IPS-18a (cell line): ENCODE measurements at regions not wholly inside any gene's neighbourhood (a gene's known extent, or its start where the extent isn't known, plus 50 kb on each side); places are given as distances from the start of the nearest gene placed in this dataset.

ENCODE experiments used
- H3K27ac ChIP-seq: one replicate; pipeline ENCODE4 v1.5.1; 2013; ENCODE audit warnings: low read length
- H3K27me3 ChIP-seq: one replicate; pipeline ENCODE4 v1.6.1; 2013; ENCODE audit warnings: mild to moderate bottlenecking, low read length; ENCODE audit not compliant: control insufficient read depth, insufficient read depth
- H3K36me3 ChIP-seq: one replicate; pipeline ENCODE4 v1.6.1; 2013; ENCODE audit warnings: low read depth, low read length; ENCODE audit not compliant: control insufficient read depth
- H3K4me1 ChIP-seq: one replicate; pipeline ENCODE4 v1.6.1; 2013; ENCODE audit warnings: low read depth, low read length; ENCODE audit not compliant: control insufficient read depth
- H3K4me3 ChIP-seq: one replicate; pipeline ENCODE4 v1.5.1; 2013; ENCODE audit warnings: low read length
- H3K9ac ChIP-seq: one replicate; pipeline ENCODE4 v1.6.1; 2013; ENCODE audit warnings: mild to moderate bottlenecking, low read length, moderate library complexity
- H3K9me3 ChIP-seq: one replicate; pipeline ENCODE4 v1.6.1; 2013; ENCODE audit warnings: low read depth, low read length; ENCODE audit not compliant: control insufficient read depth

DNA sequence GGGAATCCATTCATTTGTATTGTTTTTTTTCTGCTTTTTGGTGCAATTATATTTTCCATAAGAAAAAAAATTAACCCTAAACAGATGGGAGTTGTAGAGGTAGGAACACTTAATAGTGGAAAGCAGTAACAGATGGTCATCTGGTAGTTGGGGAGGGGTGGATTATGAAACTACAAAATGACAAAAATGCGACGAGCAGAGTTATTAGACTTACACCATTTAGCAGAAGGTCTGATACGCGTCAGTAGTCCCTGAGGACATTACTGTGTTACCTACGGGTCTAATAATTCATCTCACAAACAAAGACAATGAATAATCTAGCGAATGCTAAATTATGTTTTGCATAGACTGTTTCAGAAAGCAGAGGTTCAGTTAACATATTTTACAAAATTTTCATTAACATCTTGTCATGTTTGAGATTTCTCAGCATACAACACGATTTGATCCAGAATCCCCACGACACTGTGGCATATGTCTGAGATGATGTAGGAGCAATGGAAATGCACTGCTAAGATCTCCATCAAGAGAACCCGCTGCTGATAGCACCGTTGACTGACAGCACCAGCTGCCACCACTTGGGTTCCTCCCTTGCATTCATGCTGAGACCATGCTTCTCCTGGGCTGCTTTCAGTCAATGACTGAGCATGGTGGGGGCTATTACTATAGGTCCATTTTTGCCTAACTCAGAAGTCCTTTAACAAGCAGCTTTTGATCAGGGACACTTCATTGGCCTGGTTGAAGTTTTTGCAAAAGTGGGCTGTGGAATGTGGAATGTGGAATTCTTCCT lies 182.2 kb upstream of the CPHXL start:
- H3K27ac ChIP-seq: no peak overlapping the region
- no peaks in the 10 kb centered on the region for H3K9me3 ChIP-seq
- H3K9ac ChIP-seq: no peak overlapping the region
- H3K4me3 ChIP-seq: no peak overlapping the region
- peaks cover 3% of the 10 kb centered on the region for H3K4me1 ChIP-seq
- no peaks in the 10 kb centered on the region for H3K36me3 ChIP-seq
- H3K27me3 ChIP-seq: no peaks in the 10 kb centered on the region

GRCh38 chr16:75909746-75910145 lies 183.5 kb upstream of the CPHXL start:
- H3K4me1 ChIP-seq: peaks cover 3% of the 10 kb centered on the region
- H3K36me3 ChIP-seq: no peaks in the 10 kb centered on the region
- no peak overlapping the region for H3K27ac ChIP-seq
- H3K4me3 ChIP-seq: no peak overlapping the region
- H3K9ac ChIP-seq: no peak overlapping the region
- no peaks in the 10 kb centered on the region for H3K9me3 ChIP-seq
- H3K27me3 ChIP-seq: no peaks in the 10 kb centered on the region

DNA sequence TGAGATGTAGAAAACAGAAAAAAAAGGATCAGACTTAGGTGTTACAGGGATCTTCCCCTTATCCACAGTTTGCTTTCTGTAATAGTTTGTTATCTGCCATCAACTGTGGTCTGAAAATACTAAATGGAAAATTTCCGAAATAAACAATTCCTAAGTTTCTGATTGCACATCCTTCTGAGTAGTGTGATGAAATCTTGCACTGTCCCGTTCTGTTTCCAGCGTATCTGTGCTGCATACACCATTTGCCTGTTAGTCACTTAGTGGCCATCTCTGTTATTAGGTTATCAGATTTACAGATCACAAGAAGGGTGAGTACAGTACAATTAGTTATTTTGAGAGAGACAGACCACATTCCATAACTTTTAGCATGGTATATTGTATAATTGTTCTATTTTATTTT lies 185.6 kb upstream of the CPHXL start:
- Histone ChIP-seq H3K4me3 (no peak overlapping the region), H3K9ac (no peak overlapping the region), H3K27me3 (peaks cover 2% of the 10 kb centered on the region), H3K9me3 (no peaks in the 10 kb centered on the region), H3K27ac (no peak overlapping the region), H3K36me3 (no peaks in the 10 kb centered on the region), H3K4me1 (peaks cover 3% of the 10 kb centered on the region)

GRCh38 chr16:75913958-75914357 lies 187.7 kb upstream of the CPHXL start:
- no peaks in the 10 kb centered on the region for H3K9me3 ChIP-seq
- H3K27ac ChIP-seq: no peak overlapping the region
- peaks cover 13% of the 10 kb centered on the region for H3K27me3 ChIP-seq
- H3K4me1 ChIP-seq: peaks cover 3% of the 10 kb centered on the region
- H3K36me3 ChIP-seq: no peaks in the 10 kb centered on the region
- H3K4me3 ChIP-seq: no peak overlapping the region
- H3K9ac ChIP-seq: no peak overlapping the region

GRCh38 chr16:75916451-75916850 lies 190.2 kb upstream of the CPHXL start:
- H3K27ac ChIP-seq: no peak overlapping the region
- peaks cover 18% of the 10 kb centered on the region for H3K27me3 ChIP-seq
- H3K4me3 ChIP-seq: no peak overlapping the region
- H3K9me3 ChIP-seq: no peaks in the 10 kb centered on the region
- no peaks in the 10 kb centered on the region for H3K36me3 ChIP-seq
- no peak overlapping the region for H3K9ac ChIP-seq
- peaks cover 8% of the 10 kb centered on the region for H3K4me1 ChIP-seq

GRCh38 chr16:75918109-75918508 lies 191.8 kb upstream of the CPHXL start:
- peaks cover 32% of the 10 kb centered on the region for H3K27me3 ChIP-seq
- no peaks in the 10 kb centered on the region for H3K36me3 ChIP-seq
- H3K4me3 ChIP-seq: no peak overlapping the region

DNA sequence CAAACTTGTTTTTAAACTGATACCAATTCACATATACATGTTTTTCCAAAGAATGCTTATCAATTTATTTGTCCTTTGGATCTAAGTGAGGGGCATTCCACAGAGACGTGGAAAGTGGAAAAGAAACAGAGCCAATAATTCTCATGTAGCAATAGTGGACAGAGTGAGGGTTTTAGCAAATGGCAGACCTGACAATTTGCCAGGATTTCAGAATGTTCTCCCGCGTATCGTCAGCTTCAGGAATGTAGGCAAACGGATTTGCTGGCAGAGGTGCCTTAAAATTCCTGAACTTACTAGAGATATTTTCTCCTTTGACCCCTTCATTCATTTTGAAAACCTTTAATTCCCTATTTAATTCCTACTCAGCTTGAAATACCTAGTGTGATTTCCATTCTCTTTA lies 193.4 kb upstream of the CPHXL start:
- Histone ChIP-seq H3K4me1 (peaks cover 19% of the 10 kb centered on the region), H3K4me3 (no peak overlapping the region), H3K36me3 (no peaks in the 10 kb centered on the region), H3K27me3 (peaks cover 47% of the 10 kb centered on the region), H3K9ac (no peak overlapping the region), H3K9me3 (no peaks in the 10 kb centered on the region), H3K27ac (no peak overlapping the region)

More at GRCh38 chr16:75918109-75918508, 191.8 kb upstream of the CPHXL start:
- peaks cover 19% of the 10 kb centered on the region for H3K4me1 ChIP-seq
- no peak overlapping the region for H3K27ac ChIP-seq
- H3K9ac ChIP-seq: no peak overlapping the region
- H3K9me3 ChIP-seq: no peaks in the 10 kb centered on the region

GRCh38 chr16:75921281-75921680 lies 195.0 kb upstream of the CPHXL start:
- no peaks in the 10 kb centered on the region for H3K36me3 ChIP-seq
- H3K27ac ChIP-seq: no peak overlapping the region
- H3K9ac ChIP-seq: no peak overlapping the region
- H3K9me3 ChIP-seq: no peaks in the 10 kb centered on the region
- peaks cover 19% of the 10 kb centered on the region for H3K4me1 ChIP-seq
- peaks cover 64% of the 10 kb centered on the region for H3K27me3 ChIP-seq
- H3K4me3 ChIP-seq: no peak overlapping the region

- Histone ChIP-seq H3K27me3 (peaks cover 68% of the 10 kb centered on the region), H3K4me1 (peaks cover 19% of the 10 kb centered on the region), H3K9ac (no peak overlapping the region), H3K4me3 (no peak overlapping the region), H3K27ac (no peak overlapping the region), H3K9me3 (no peaks in the 10 kb centered on the region), H3K36me3 (no peaks in the 10 kb centered on the region)
Observed at GRCh38 chr16:75922250-75922649, 196.0 kb upstream of the CPHXL start.

GRCh38 chr16:75924397-75924796 lies 198.1 kb upstream of the CPHXL start:
- Histone ChIP-seq H3K9me3 (peaks cover 8% of the 10 kb centered on the region), H3K36me3 (no peaks in the 10 kb centered on the region), H3K9ac (no peak overlapping the region), H3K27me3 (peaks cover 77% of the 10 kb centered on the region), H3K4me1 (peaks cover 22% of the 10 kb centered on the region), H3K27ac (no peak overlapping the region), H3K4me3 (no peak overlapping the region)

DNA sequence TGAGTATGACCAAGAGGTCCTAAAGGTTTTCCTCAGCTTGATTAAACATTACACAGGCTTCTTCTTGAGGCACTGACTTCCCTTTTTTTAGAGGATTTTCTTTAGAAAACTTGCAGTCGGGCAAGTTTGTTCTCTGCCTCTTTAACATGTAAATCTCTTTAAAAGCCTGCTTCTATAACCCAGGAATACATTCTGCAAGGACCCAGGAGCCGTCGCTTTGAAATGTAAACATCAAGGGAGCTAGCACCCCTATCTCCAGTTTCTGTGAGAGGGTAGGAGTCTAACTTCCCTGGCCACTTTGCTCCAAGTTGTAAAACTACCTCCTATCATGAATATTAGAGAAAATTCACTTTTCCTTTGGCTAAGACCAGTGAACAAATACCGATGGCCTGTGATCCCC lies 201.5 kb upstream of the CPHXL start:
- H3K27me3 ChIP-seq: peaks cover 100% of the 10 kb centered on the region
- no peak overlapping the region for H3K9ac ChIP-seq
- peaks cover 8% of the 10 kb centered on the region for H3K9me3 ChIP-seq
- no peak overlapping the region for H3K27ac ChIP-seq
- H3K4me1 ChIP-seq: peaks cover 3% of the 10 kb centered on the region
- no peak overlapping the region for H3K4me3 ChIP-seq
- no peaks in the 10 kb centered on the region for H3K36me3 ChIP-seq

DNA sequence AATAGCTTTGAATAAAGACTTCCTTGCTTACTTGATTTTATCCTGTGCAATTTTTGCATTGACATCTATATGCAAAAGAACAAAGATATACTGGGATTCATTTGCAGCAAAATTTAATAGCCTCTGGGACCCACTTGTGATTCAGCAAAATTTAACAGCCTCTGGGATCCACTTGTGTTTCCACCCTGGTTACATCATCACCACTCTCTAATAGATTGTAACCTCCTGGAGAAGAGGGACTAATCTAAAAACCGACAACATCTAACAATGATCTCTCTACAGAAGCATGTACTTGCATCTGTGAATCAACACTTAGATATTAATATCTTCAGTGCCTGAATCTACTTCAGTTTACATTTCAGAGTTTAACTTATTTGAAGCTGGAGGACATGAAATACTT lies 202.0 kb upstream of the CPHXL start:
- H3K27ac ChIP-seq: no peak overlapping the region
- H3K4me1 ChIP-seq: peaks cover 3% of the 10 kb centered on the region
- H3K4me3 ChIP-seq: no peak overlapping the region
- H3K9me3 ChIP-seq: peaks cover 8% of the 10 kb centered on the region
- H3K27me3 ChIP-seq: peaks cover 100% of the 10 kb centered on the region
- no peak overlapping the region for H3K9ac ChIP-seq
- no peaks in the 10 kb centered on the region for H3K36me3 ChIP-seq
